GM12873 (cell line): ENCODE measurements at regions not wholly inside any gene's neighbourhood (a gene's known extent, or its start where the extent isn't known, plus 50 kb on each side); places are given as distances from the start of the nearest gene placed in this dataset.

ENCODE experiments used
- CTCF ChIP-seq: IDR thresholded peaks from 2 replicates; pipeline ENCODE4 v1.5.1; 2012; ENCODE audit warnings: low read depth, mild to moderate bottlenecking, moderate library complexity, low read length, control low read depth; ENCODE audit not compliant: insufficient read depth; ENCODE audit errors: missing control alignments

- no peak for TF ChIP-seq CTCF
Observed at GRCh38 chr7:125678771-125679170, 749.1 kb upstream of the POT1 start.

- TF ChIP-seq CTCF, result no peak
Observed at GRCh38 chr7:125675640-125676039, 746.0 kb upstream of the POT1 start.

GRCh38 chr7:125675169-125675568 lies 745.5 kb upstream of the POT1 start:
- TF ChIP-seq CTCF, result no peak

- TF ChIP-seq CTCF, result peak; percentile 57
Observed at GRCh38 chr7:125670926-125671572, 741.4 kb upstream of the POT1 start.

GRCh38 chr7:125668321-125668993 lies 738.8 kb upstream of the POT1 start:
- TF ChIP-seq CTCF, result no peak

GRCh38 chr7:125664625-125665024 lies 735.0 kb upstream of the POT1 start:
- no peak for TF ChIP-seq CTCF

GRCh38 chr7:125663961-125664360 lies 734.3 kb upstream of the POT1 start:
- TF ChIP-seq CTCF, result no peak
